HEK293T (cell line): ENCODE measurements at regions not wholly inside any gene's neighbourhood (a gene's known extent, or its start where the extent isn't known, plus 50 kb on each side); places are given as distances from the start of the nearest gene placed in this dataset.

Source experiments
- CTCF ChIA-PET: fragments of 350-600 bp; formaldehyde crosslinking; extraction: SDS; loops from one replicate; lab custom pipeline; 2021; ENCODE audit warnings: antibody characterized with exemption, inconsistent platforms; lab: Yijun Ruan, JAX
- POLR2A ChIA-PET: fragments of 350-600 bp; formaldehyde crosslinking; extraction: SDS; loops from one replicate; lab custom pipeline; 2020; ENCODE audit warnings: antibody characterized with exemption, inconsistent platforms; lab: Yijun Ruan, JAX
- DNase-seq: peaks from one replicate; pipeline ENCODE4 v3.0.0; 2012; ENCODE audit warnings: mixed read lengths; ENCODE audit errors: extremely low spot score
- ARNT ChIP-seq: fragments of 450-650 bp; IDR thresholded peaks from 2 replicates; pipeline ENCODE4 v1.6.1; 2017; ENCODE audit warnings: mild to moderate bottlenecking
- BHLHE40 ChIP-seq: fragments of 450-650 bp; IDR thresholded peaks from 2 replicates; pipeline ENCODE4 v1.6.1; 2016; ENCODE audit warnings: mild to moderate bottlenecking, moderate library complexity, borderline replicate concordance
- CTBP1 ChIP-seq: fragments of 450-650 bp; IDR thresholded peaks from 2 replicates; pipeline ENCODE4 v1.6.1; 2016; ENCODE audit warnings: borderline replicate concordance
- ELF4 ChIP-seq: fragments of 450-650 bp; IDR thresholded peaks from 2 replicates; pipeline ENCODE4 v1.6.1; 2017; ENCODE audit warnings: antibody characterized with exemption
- FOXA1 ChIP-seq: fragments of 450-650 bp; IDR thresholded peaks from 2 replicates; pipeline ENCODE4 v1.6.1; 2016; ENCODE audit warnings: mild to moderate bottlenecking
- FOXK2 ChIP-seq: fragments of 450-650 bp; IDR thresholded peaks from 2 replicates; pipeline ENCODE4 v1.6.1; 2016; ENCODE audit warnings: mild to moderate bottlenecking
- FOXM1 ChIP-seq: fragments of 450-650 bp; IDR thresholded peaks from 2 replicates; pipeline ENCODE4 v1.6.1; 2017; ENCODE audit warnings: mild to moderate bottlenecking, borderline replicate concordance
- HDGF ChIP-seq: fragments of 450-650 bp; IDR thresholded peaks from 2 replicates; pipeline ENCODE4 v1.6.1; 2017; ENCODE audit warnings: antibody characterized with exemption, borderline replicate concordance
- L3MBTL2 ChIP-seq: fragments of 450-650 bp; conservative IDR thresholded peaks from 2 replicates; pipeline ENCODE4 v1.6.1; 2016; ENCODE audit warnings: mild to moderate bottlenecking
- LEF1 ChIP-seq: fragments of 450-650 bp; IDR thresholded peaks from 2 replicates; pipeline ENCODE4 v1.6.1; 2017; ENCODE audit warnings: mild to moderate bottlenecking, borderline replicate concordance
- NFRKB ChIP-seq: fragments of 450-650 bp; IDR thresholded peaks from 2 replicates; pipeline ENCODE4 v1.6.1; 2016; ENCODE audit warnings: mild to moderate bottlenecking, moderate library complexity
- SP1 ChIP-seq: fragments of 450-650 bp; IDR thresholded peaks from 2 replicates; pipeline ENCODE4 v1.6.1; 2017
- SUZ12 ChIP-seq: fragments of 450-650 bp; IDR thresholded peaks from 2 replicates; pipeline ENCODE4 v1.6.1; 2016; ENCODE audit warnings: mild to moderate bottlenecking
- TARDBP ChIP-seq: fragments of 450-650 bp; IDR thresholded peaks from 2 replicates; pipeline ENCODE4 v1.6.1; 2016
- ZNF384 ChIP-seq: fragments of 450-650 bp; IDR thresholded peaks from 2 replicates; pipeline ENCODE4 v1.6.1; 2016
- TF ChIP-seq, protein P1 (sequence below): fragments of 450-650 bp; IDR thresholded peaks from 2 replicates; pipeline ENCODE4 v1.6.1; 2016

GRCh38 chr15:58260205-58260724 lies 122.1 kb downstream of the AQP9 start:
- TF ChIP-seq FOXA1 (no peak), FOXM1 (no peak)
- DNase-seq, result no peak
- ChIA-PET CTCF (no interaction called here), POLR2A (no interaction called here)

- ChIA-PET CTCF (no interaction called here), POLR2A (no interaction called here)
- no peak for TF ChIP-seq ARNT
- TF ChIP-seq CTBP1, result no peak
- DNase-seq, result no peak
Observed at GRCh38 chr15:58260725-58261267, 122.6 kb downstream of the AQP9 start.

DNA sequence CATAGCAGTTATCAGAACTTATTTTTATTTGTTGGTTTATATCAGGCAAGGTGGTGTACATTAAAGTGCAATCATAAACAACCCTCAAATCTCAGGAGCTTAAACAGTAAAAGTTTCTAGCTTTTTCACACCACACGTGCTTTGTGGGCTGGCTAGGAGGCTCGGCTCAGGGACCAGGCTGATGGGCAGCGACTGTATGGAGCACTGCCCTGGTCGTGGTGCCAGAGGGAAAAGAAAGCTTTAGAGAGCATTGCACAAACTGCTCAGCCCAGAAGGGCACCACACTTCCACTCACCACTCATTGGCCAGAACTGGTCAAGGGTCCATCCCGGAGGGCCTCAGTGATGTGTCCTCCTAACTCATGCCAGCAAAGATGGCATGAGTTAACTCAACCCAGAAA lies 123.2 kb downstream of the AQP9 start:
- ChIA-PET POLR2A (no interaction called here), CTCF (no interaction called here)
- DNase-seq, result no peak
- no peak for TF ChIP-seq L3MBTL2
- TF ChIP-seq CTBP1, result no peak
- no peak for TF ChIP-seq SUZ12
- TF ChIP-seq ELF4, result no peak
- TF ChIP-seq, protein P1, sequence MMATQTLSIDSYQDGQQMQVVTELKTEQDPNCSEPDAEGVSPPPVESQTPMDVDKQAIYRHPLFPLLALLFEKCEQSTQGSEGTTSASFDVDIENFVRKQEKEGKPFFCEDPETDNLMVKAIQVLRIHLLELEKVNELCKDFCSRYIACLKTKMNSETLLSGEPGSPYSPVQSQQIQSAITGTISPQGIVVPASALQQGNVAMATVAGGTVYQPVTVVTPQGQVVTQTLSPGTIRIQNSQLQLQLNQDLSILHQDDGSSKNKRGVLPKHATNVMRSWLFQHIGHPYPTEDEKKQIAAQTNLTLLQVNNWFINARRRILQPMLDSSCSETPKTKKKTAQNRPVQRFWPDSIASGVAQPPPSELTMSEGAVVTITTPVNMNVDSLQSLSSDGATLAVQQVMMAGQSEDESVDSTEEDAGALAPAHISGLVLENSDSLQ, result no peak
- no peak for TF ChIP-seq SP1
- no peak for TF ChIP-seq HDGF
- no peak for TF ChIP-seq FOXA1

DNA sequence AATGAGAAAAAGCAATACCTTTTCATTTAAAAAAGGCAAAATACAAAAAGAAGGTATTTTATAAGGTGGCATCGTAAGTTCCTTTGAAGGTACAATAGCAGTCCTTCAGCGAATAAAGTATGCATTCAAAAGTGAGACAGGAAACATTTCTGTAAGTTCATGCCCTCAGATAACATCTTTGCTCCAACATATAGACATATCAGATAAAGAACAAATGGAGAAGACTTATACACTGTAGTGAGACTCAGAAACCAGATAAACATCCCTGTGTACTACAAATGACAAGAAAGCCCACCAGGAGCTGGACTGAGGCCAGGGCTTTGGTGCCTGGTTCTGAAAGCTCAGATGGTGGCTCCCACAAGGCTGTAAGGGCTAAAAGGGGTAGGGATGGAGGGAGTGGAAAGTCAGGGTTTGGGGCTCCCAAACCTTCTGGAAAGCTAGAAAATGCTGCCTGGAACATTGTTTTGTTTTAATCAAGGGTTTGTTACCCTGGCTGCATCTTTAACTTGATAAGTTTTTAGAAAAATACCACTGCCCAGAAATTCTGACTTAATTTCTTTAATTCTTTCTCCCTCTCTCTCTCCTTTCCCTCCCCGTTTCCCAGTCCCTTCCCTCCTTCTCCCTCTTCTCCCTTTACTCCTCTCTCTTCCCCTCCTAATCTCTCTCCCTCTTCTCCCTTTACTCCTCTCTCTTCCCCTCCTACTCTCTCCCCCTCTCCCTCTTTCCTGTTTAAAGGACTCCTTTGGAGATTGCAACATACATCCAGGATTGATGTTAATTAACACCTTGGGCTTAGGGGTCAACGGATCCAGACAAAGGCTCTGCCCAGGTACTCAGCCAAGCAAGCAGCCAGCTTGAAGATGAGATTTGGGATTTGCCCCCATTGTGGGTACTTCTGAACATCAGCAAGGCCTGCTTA lies 126.1 kb downstream of the AQP9 start:
- TF ChIP-seq SUZ12, result no peak
- no peak for TF ChIP-seq ARNT
- TF ChIP-seq ELF4, result no peak
- TF ChIP-seq, protein P1, result no peak
- TF ChIP-seq LEF1, result no peak
- TF ChIP-seq L3MBTL2, result no peak
- no peak for TF ChIP-seq FOXM1
- no peak for TF ChIP-seq SP1
- POLR2A ChIA-PET, result no interaction called here
- CTCF ChIA-PET, result no interaction called here
- DNase-seq, result no peak

- TF ChIP-seq TARDBP (no peak), NFRKB (no peak), L3MBTL2 (no peak), SUZ12 (no peak), FOXK2 (no peak), BHLHE40 (no peak), LEF1 (no peak), ZNF384 (no peak)
- TF ChIP-seq, protein P1, result no peak
- no peak for DNase-seq
- POLR2A ChIA-PET, result no interaction called here
- CTCF ChIA-PET, result no interaction called here
Observed at GRCh38 chr15:58267051-58267450, 128.9 kb downstream of the AQP9 start.

- ChIA-PET CTCF (no interaction called here), POLR2A (interaction anchor here (1.5 kb wide), 1 partner anchor 502 kb away, joined by 3 read pairs; the partner anchor contains the start of gene MINDY2)
- TF ChIP-seq ELF4 (no peak), FOXA1 (no peak)
- DNase-seq, result no peak
Observed at GRCh38 chr15:58268746-58269267, 130.6 kb downstream of the AQP9 start.
